NB4 (cell line): ENCODE measurements at regions not wholly inside any gene's neighbourhood (a gene's known extent, or its start where the extent isn't known, plus 50 kb on each side); places are given as distances from the start of the nearest gene placed in this dataset.

ENCODE experiments used
- DNase-seq: peaks from one replicate; pipeline ENCODE4 v3.0.0; 2010; ENCODE audit warnings: low read depth
- H3K4me3 ChIP-seq: one replicate; pipeline ENCODE4 v1.5.1; 2011; ENCODE audit warnings: mild to moderate bottlenecking, low read depth, low read length, moderate library complexity
- MYC ChIP-seq: IDR thresholded peaks from 2 replicates; pipeline ENCODE4 v1.6.1; 2011; ENCODE audit warnings: low read depth, low read length
- POLR2A ChIP-seq: IDR thresholded peaks from 2 replicates; pipeline ENCODE4 v1.6.1; 2011; ENCODE audit warnings: mild to moderate bottlenecking; ENCODE audit not compliant: insufficient read length; ENCODE audit errors: extremely low read depth
- TF ChIP-seq, protein P1 (sequence below): IDR thresholded peaks from 2 replicates; pipeline ENCODE4 v1.6.1; 2011; ENCODE audit warnings: low read depth, low read length
- TF ChIP-seq, protein P2 (sequence below): IDR thresholded peaks from one replicate; pipeline ENCODE4 v1.5.1; 2012; ENCODE audit warnings: low read depth, low read length

- H3K4me3 ChIP-seq = no peak overlapping the region
- no peak for DNase-seq
- TF ChIP-seq MYC (no peak), POLR2A (no peak)
- TF ChIP-seq, protein P1, sequence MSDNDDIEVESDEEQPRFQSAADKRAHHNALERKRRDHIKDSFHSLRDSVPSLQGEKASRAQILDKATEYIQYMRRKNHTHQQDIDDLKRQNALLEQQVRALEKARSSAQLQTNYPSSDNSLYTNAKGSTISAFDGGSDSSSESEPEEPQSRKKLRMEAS = no peak
- TF ChIP-seq, protein P2, sequence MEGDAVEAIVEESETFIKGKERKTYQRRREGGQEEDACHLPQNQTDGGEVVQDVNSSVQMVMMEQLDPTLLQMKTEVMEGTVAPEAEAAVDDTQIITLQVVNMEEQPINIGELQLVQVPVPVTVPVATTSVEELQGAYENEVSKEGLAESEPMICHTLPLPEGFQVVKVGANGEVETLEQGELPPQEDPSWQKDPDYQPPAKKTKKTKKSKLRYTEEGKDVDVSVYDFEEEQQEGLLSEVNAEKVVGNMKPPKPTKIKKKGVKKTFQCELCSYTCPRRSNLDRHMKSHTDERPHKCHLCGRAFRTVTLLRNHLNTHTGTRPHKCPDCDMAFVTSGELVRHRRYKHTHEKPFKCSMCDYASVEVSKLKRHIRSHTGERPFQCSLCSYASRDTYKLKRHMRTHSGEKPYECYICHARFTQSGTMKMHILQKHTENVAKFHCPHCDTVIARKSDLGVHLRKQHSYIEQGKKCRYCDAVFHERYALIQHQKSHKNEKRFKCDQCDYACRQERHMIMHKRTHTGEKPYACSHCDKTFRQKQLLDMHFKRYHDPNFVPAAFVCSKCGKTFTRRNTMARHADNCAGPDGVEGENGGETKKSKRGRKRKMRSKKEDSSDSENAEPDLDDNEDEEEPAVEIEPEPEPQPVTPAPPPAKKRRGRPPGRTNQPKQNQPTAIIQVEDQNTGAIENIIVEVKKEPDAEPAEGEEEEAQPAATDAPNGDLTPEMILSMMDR = no peak
These were observed 374.6 kb upstream of the ADARB2 start for GRCh38 chr10:2111965-2112364.

- no peak for DNase-seq
- no peak overlapping the region for H3K4me3 ChIP-seq
- TF ChIP-seq, protein P2 = no peak
- no peak for TF ChIP-seq POLR2A
- no peak for TF ChIP-seq MYC
- TF ChIP-seq, protein P1 = no peak
These were observed 371.2 kb upstream of the ADARB2 start for GRCh38 chr10:2108496-2108895.

GRCh38 chr10:2106641-2107040 lies 369.3 kb upstream of the ADARB2 start:
- no peak for DNase-seq
- TF ChIP-seq, protein P1 = no peak
- TF ChIP-seq MYC (no peak), POLR2A (no peak)
- TF ChIP-seq, protein P2 = no peak
- no peak overlapping the region for H3K4me3 ChIP-seq

GRCh38 chr10:2099321-2099720 lies 362.0 kb upstream of the ADARB2 start:
- no peak overlapping the region for H3K4me3 ChIP-seq
- DNase-seq = no peak
- TF ChIP-seq POLR2A = no peak
- TF ChIP-seq MYC = no peak
- TF ChIP-seq, protein P1 = no peak
- TF ChIP-seq, protein P2 = no peak

DNA sequence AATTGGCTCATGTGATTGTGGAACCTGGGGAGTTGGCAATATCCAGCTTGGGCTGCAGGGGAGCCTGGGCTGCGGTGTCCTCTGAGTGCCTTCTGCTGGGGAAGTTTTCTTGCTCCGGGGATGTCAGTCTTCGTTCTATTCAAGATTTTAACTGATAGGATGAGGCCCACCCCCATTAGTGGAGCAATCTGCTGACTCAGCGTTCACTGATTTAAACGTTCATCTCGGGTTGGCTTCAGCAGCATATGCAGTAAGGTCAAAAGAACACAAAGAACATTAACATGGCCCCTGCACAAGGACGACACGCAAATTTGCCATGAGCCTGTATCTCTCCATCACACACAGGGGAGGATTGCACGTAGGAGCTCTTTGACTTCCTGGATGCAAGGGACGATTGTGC lies 360.6 kb upstream of the ADARB2 start:
- no peak for DNase-seq
- TF ChIP-seq, protein P2 = no peak
- TF ChIP-seq MYC (no peak), POLR2A (no peak)
- TF ChIP-seq, protein P1 = no peak
- H3K4me3 ChIP-seq = no peak overlapping the region

GRCh38 chr10:2094171-2094570 lies 356.8 kb upstream of the ADARB2 start:
- no peak overlapping the region for H3K4me3 ChIP-seq
- TF ChIP-seq, protein P1 = no peak
- TF ChIP-seq MYC (no peak), POLR2A (no peak)
- TF ChIP-seq, protein P2 = no peak
- DNase-seq = no peak
